Fibroblast of mammary gland (primary cell): ENCODE measurements at regions not wholly inside any gene's neighbourhood (a gene's known extent, or its start where the extent isn't known, plus 50 kb on each side); places are given as distances from the start of the nearest gene placed in this dataset.

Experiments
- DNase-seq: peaks from one replicate; pipeline ENCODE4 v3.0.0-alpha.2; 2010; ENCODE audit warnings: low read depth
- H3K4me3 ChIP-seq: 2 replicates; pipeline ENCODE4 v1.5.1; 2011; ENCODE audit warnings: low read depth, mild to moderate bottlenecking, low read length, moderate library complexity; ENCODE audit not compliant: control insufficient read depth
- CTCF ChIP-seq: conservative IDR thresholded peaks from 2 replicates; pipeline ENCODE4 v1.5.1; 2011; ENCODE audit warnings: low read depth, low read length, inconsistent platforms; ENCODE audit not compliant: control insufficient read depth, insufficient read depth

- TF ChIP-seq CTCF = no peak
- DNase-seq = no peak
- no peak overlapping the region for H3K4me3 ChIP-seq
These were observed 105.7 kb upstream of the VPREB1 start for GRCh38 chr22:22138915-22139314.

GRCh38 chr22:22137891-22138290, 106.7 kb upstream of the VPREB1 start:
- no peak overlapping the region for H3K4me3 ChIP-seq
- no peak for TF ChIP-seq CTCF
- no peak for DNase-seq

- DNase-seq = no peak
- TF ChIP-seq CTCF = no peak
- no peak overlapping the region for H3K4me3 ChIP-seq
These were observed 110.7 kb upstream of the VPREB1 start for GRCh38 chr22:22133910-22134309.

- no peak overlapping the region for H3K4me3 ChIP-seq
- no peak for DNase-seq
- TF ChIP-seq CTCF = no peak
These were observed 113.5 kb upstream of the VPREB1 start for GRCh38 chr22:22130953-22131608.

GRCh38 chr22:22129387-22129786, 115.2 kb upstream of the VPREB1 start:
- DNase-seq = no peak
- no peak overlapping the region for H3K4me3 ChIP-seq
- no peak for TF ChIP-seq CTCF

GRCh38 chr22:22128440-22128839, 116.1 kb upstream of the VPREB1 start:
- H3K4me3 ChIP-seq = no peak overlapping the region
- no peak for DNase-seq
- no peak for TF ChIP-seq CTCF

GRCh38 chr22:22127100-22127499, 117.5 kb upstream of the VPREB1 start:
- no peak for DNase-seq
- TF ChIP-seq CTCF = no peak
- H3K4me3 ChIP-seq = no peak overlapping the region
